OCI-LY7 (cell line): ENCODE measurements at regions not wholly inside any gene's neighbourhood (a gene's known extent, or its start where the extent isn't known, plus 50 kb on each side); places are given as distances from the start of the nearest gene placed in this dataset.

Experiments used
- BruUV-seq: library from RNA; stranded (reverse); fragments of 400-500 nt; replicated peaks from 2 replicates; lab custom pipeline; 2021; lab: Mats Ljungman, UMichigan
- CTCF ChIA-PET: fragments of 300-600 bp; sonication (Branson Sonifier 250); formaldehyde crosslinking; loops from one replicate; lab custom pipeline; 2022; ENCODE audit warnings: antibody characterized with exemption; ENCODE audit not compliant: unreplicated experiment; lab: Charles Lee
- POLR2A ChIA-PET: fragments of 300-600 bp; sonication (Branson Sonifier 250); formaldehyde crosslinking; loops from one replicate; lab custom pipeline; 2022; ENCODE audit warnings: antibody characterized with exemption; lab: Charles Lee
- DNase-seq: peaks from one replicate; pipeline ENCODE4 v3.0.0-alpha.2; 2015; ENCODE audit warnings: low spot score
- H2AFZ ChIP-seq: fragments of 200-600 bp; sonication (generic), shearing (Covaris generic); 2 replicates; pipeline ENCODE4 v1.6.1; 2014; ENCODE audit warnings: mild to moderate bottlenecking, antibody characterized with exemption, low read length, moderate library complexity
- H3K27ac ChIP-seq: fragments of 200-600 bp; sonication (generic); 2 replicates; pipeline ENCODE4 v1.5.1; 2014; ENCODE audit warnings: mixed run types, low read depth, mild to moderate bottlenecking, moderate library complexity, low read length, inconsistent platforms; ENCODE audit not compliant: poor library complexity, severe bottlenecking
- H3K36me3 ChIP-seq: fragments of 200-600 bp; sonication (generic); 2 replicates; pipeline ENCODE4 v1.6.1; 2014; ENCODE audit warnings: mild to moderate bottlenecking, antibody characterized with exemption, low read length, moderate library complexity, mixed read lengths; ENCODE audit not compliant: insufficient read depth
- H3K4me1 ChIP-seq: fragments of 200-600 bp; sonication (generic); 2 replicates; pipeline ENCODE4 v1.5.1; 2014; ENCODE audit warnings: mild to moderate bottlenecking, low read length; ENCODE audit not compliant: insufficient read depth, poor library complexity, severe bottlenecking
- H3K4me2 ChIP-seq: fragments of 200-600 bp; sonication (generic); 2 replicates; pipeline ENCODE4 v1.6.1; 2014; ENCODE audit warnings: mild to moderate bottlenecking, low read length
- H3K4me3 ChIP-seq: fragments of 200-600 bp; sonication (generic); 2 replicates; pipeline ENCODE4 v1.5.1; 2014; ENCODE audit warnings: mild to moderate bottlenecking, low read depth, low read length; ENCODE audit not compliant: poor library complexity, severe bottlenecking
- H3K79me2 ChIP-seq: fragments of 200-600 bp; sonication (generic); 2 replicates; pipeline ENCODE4 v1.6.1; 2016; ENCODE audit warnings: low read depth, mild to moderate bottlenecking, low read length, moderate library complexity, mixed read lengths; ENCODE audit not compliant: insufficient read depth
- H3K9me2 ChIP-seq: fragments of 200-600 bp; sonication (generic); 2 replicates; pipeline ENCODE4 v1.6.1; 2016; ENCODE audit warnings: mild to moderate bottlenecking, low read length, mixed read lengths; ENCODE audit not compliant: insufficient read depth
- H3K9me3 ChIP-seq: fragments of 200-600 bp; sonication (generic); 2 replicates; pipeline ENCODE4 v1.6.1; 2014; ENCODE audit warnings: mild to moderate bottlenecking, mixed run types, low read length, mixed read lengths
- H4K20me1 ChIP-seq: fragments of 200-600 bp; sonication (generic); 2 replicates; pipeline ENCODE4 v1.6.1; 2014; ENCODE audit warnings: mild to moderate bottlenecking, antibody characterized with exemption, low read length, moderate library complexity, mixed read lengths; ENCODE audit not compliant: insufficient read depth
- CTCF ChIP-seq: fragments of 200-600 bp; sonication (generic); conservative IDR thresholded peaks from 2 replicates; pipeline ENCODE4 v1.5.1; 2014; ENCODE audit warnings: mild to moderate bottlenecking, antibody characterized with exemption, low read length, moderate library complexity, mixed read lengths
- EZH2phosphoT487 ChIP-seq: fragments of 200-600 bp; sonication (generic); IDR thresholded peaks from 2 replicates; pipeline ENCODE4 v1.6.1; 2018; ENCODE audit warnings: low read depth, borderline replicate concordance, mild to moderate bottlenecking, mixed run types, antibody characterized with exemption, low read length, moderate library complexity, mixed read lengths
- intact Hi-C: fragments of 100-400 bp; cut with micrococcal nuclease; formaldehyde crosslinking; loops from one replicate; pipeline ENCODE4 v1.10.0; 2022; ENCODE audit not compliant: unreplicated experiment

GRCh38 chr4:176393306-176394013 is 73.7 kb downstream of the SPCS3 start:
- ChIA-PET POLR2A (interaction anchor here (1.4 kb wide), 1 partner anchor 12 kb away, joined by 3 read pairs; no protein-coding TSS in a partner anchor), CTCF (no interaction called here)
- no peaks in the 10 kb centered on the region for H3K9me3 ChIP-seq
- intact Hi-C loops: no loop called here
- H3K36me3 ChIP-seq: no peaks in the 10 kb centered on the region
- no peak overlapping the region for H3K4me3 ChIP-seq
- no peak for DNase-seq
- BruUV-seq: no TSS peak
- H3K4me1 ChIP-seq: no peaks in the 10 kb centered on the region
- H3K79me2 ChIP-seq: no peaks in the 10 kb centered on the region
- TF ChIP-seq CTCF: no peak
- TF ChIP-seq EZH2phosphoT487: no peak
- no peak overlapping the region for H3K27ac ChIP-seq
- H4K20me1 ChIP-seq: no peaks in the 10 kb centered on the region
- H3K9me2 ChIP-seq: no peaks in the 10 kb centered on the region
- H2AFZ ChIP-seq: no peak overlapping the region
- H3K4me2 ChIP-seq: no peak overlapping the region

GRCh38 chr4:176400816-176401461 is 81.2 kb downstream of the SPCS3 start:
- CTCF ChIA-PET: no interaction called here

More at GRCh38 chr4:176400816-176401461, 81.2 kb downstream of the SPCS3 start:
- H3K36me3 ChIP-seq: no peaks in the 10 kb centered on the region
- BruUV-seq: no TSS peak
- H3K79me2 ChIP-seq: no peaks in the 10 kb centered on the region
- TF ChIP-seq CTCF: no peak
- no peak for TF ChIP-seq EZH2phosphoT487
- intact Hi-C loops: no loop called here
- no peak overlapping the region for H3K4me2 ChIP-seq
- DNase-seq: no peak
- no peak overlapping the region for H2AFZ ChIP-seq
- POLR2A ChIA-PET: no interaction called here
- H4K20me1 ChIP-seq: no peaks in the 10 kb centered on the region
- H3K4me3 ChIP-seq: no peak overlapping the region
- no peaks in the 10 kb centered on the region for H3K9me3 ChIP-seq
- H3K27ac ChIP-seq: no peak overlapping the region
- no peaks in the 10 kb centered on the region for H3K4me1 ChIP-seq
- H3K9me2 ChIP-seq: no peaks in the 10 kb centered on the region
